ENCODE measurements at regions not wholly inside any gene's neighbourhood (a gene's known extent, or its start where the extent isn't known, plus 50 kb on each side); places are given as distances from the start of the nearest gene placed in this dataset.

DNA sequence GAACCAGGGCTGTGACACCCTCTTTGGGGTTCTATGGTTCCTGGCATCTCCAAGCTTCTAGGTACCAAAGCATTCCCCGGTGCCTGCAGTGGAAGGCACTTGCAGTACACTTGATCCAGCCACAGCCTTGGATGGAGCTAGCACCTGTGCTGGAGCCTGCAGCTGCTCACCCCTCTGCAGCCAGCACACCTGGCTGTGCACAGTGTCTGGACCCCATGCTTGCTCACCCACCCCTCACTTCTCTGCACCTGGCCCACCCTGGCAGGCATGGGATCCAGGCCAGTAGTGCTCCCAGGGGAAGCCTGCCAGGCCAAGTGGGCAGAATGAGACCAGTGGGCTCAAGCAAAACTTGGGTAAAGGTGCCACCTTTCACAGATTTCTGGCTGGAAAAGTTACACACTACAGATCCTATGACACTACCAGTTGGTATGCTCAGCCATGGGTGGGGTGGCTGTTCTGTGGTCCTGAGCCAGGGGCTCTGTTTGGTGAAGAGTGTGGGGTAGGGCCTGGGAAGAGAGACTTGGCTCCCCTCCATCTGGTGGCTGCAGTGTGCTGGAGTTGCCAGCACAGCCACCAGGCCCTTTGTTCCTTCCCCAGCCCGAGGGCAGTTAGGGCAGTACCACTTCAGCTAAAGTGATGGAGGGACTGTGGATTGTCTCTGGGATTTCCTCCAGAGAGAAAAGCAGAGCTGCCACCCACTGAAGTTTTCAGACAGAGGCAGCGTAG is 157.8 kb upstream of the LRRC7 start:
- TF ChIP-seq REST (IDR thresholded peaks at IDR 0.05): no peak
- TF ChIP-seq JUNB (IDR thresholded peaks at IDR 0.05): no peak
- TF ChIP-seq CTCF (IDR thresholded peaks at IDR 0.05): no peak
- TF ChIP-seq EP300 (IDR thresholded peaks at IDR 0.05): no peak
- TF ChIP-seq JUN (IDR thresholded peaks at IDR 0.05): no peak
- TF ChIP-seq, protein P1, sequence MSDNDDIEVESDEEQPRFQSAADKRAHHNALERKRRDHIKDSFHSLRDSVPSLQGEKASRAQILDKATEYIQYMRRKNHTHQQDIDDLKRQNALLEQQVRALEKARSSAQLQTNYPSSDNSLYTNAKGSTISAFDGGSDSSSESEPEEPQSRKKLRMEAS (IDR thresholded peaks at IDR 0.05): no peak
- no peak for TF ChIP-seq POLR2A (IDR thresholded peaks at IDR 0.05; ENCODE audit: low read length)
- no peak for TF ChIP-seq MAFK (IDR thresholded peaks at IDR 0.05; ENCODE audit: partially characterized antibody)
- no peak for TF ChIP-seq EHMT2 (IDR thresholded peaks at IDR 0.05; ENCODE audit: low read depth)
- TF ChIP-seq TFCP2L1 (CRISPR knock-in tag; IDR thresholded peaks at IDR 0.05): no peak
- no peak for TF ChIP-seq BHLHE40 (IDR thresholded peaks at IDR 0.05; ENCODE audit: low read depth, low read length)
- TF ChIP-seq, protein P2, sequence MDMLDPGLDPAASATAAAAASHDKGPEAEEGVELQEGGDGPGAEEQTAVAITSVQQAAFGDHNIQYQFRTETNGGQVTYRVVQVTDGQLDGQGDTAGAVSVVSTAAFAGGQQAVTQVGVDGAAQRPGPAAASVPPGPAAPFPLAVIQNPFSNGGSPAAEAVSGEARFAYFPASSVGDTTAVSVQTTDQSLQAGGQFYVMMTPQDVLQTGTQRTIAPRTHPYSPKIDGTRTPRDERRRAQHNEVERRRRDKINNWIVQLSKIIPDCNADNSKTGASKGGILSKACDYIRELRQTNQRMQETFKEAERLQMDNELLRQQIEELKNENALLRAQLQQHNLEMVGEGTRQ (IDR thresholded peaks at IDR 0.05): no peak
- TF ChIP-seq, protein P3, sequence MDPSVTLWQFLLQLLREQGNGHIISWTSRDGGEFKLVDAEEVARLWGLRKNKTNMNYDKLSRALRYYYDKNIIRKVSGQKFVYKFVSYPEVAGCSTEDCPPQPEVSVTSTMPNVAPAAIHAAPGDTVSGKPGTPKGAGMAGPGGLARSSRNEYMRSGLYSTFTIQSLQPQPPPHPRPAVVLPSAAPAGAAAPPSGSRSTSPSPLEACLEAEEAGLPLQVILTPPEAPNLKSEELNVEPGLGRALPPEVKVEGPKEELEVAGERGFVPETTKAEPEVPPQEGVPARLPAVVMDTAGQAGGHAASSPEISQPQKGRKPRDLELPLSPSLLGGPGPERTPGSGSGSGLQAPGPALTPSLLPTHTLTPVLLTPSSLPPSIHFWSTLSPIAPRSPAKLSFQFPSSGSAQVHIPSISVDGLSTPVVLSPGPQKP (IDR thresholded peaks at IDR 0.05; ENCODE audit: low read depth, low read length): no peak

Measured in A549 (cell line).